ENCODE measurements at regions not wholly inside any gene's neighbourhood (a gene's known extent, or its start where the extent isn't known, plus 50 kb on each side); places are given as distances from the start of the nearest gene placed in this dataset.

DNA sequence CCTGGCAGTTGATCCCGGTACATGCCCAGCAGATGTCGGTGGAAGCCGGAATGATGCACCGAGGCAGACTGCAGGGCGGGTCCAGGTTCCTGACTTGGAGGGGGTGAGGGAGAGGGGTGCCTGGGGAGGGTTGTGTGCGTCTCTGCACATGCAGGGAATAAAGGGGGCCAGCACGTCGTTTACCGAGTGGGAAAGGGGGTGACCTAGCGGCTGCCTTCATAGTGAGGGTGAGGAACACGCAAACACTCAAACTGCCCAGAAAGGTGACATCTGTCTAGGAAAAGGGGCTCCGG lies 801.7 kb downstream of the TBC1D22A start (continued):
- TF ChIP-seq CSDC2 (CRISPR knock-in tag; IDR thresholded peaks at IDR 0.05), result no peak
- no peak for TF ChIP-seq ZFP30 (CRISPR knock-in tag; IDR thresholded peaks at IDR 0.05)

DNA sequence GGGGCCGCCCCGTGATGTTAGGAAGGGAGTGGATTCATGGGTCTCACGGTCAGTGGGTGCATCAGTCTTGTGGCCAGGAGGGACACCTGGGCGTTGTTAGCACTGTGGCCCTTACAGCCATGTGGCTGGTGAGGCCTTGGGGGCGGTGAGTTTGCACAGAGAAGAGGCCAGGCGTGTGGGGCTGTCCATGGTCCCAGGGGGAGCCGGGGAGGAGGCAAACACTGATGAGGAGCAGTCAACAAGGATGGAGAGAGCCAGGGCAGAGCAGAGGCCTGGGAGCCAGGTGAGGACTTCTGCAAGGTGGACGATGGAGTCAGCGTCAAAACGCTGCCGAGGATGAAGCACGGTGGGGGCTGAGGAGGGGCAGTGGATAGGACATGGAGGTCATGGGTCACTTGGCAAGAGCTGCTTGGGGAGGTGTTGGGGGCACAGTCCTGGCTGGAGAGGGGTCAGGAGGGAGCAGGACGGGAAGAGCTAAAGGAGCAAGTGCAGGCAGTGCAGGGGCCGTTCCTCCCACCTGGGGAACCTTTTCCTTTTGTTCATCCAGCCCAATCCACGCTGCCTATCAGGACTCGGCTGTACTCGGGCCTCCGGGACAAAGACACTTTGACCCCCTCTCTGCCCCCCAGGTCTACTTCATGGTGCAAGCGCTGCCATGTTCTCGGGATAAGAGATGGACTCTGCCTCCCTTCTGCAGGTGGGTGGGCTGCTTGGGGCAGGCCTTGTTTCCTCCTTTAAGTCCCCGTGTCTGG lies 801.1 kb downstream of the TBC1D22A start:
- TF ChIP-seq ZNF70 (CRISPR knock-in tag; IDR thresholded peaks at IDR 0.05) (no peak), RARB (CRISPR knock-in tag; IDR thresholded peaks at IDR 0.05) (no peak), ESRRG (CRISPR knock-in tag; IDR thresholded peaks at IDR 0.05) (no peak), GLIS3 (CRISPR knock-in tag; IDR thresholded peaks at IDR 0.05) (no peak), PPARA (CRISPR knock-in tag; IDR thresholded peaks at IDR 0.05; ENCODE audit: borderline replicate concordance) (no peak), ZNF565 (CRISPR knock-in tag; conservative IDR thresholded peaks at IDR 0.05; ENCODE audit: low read depth) (no peak), ISL1 (CRISPR knock-in tag; IDR thresholded peaks at IDR 0.05) (no peak), ZFP3 (CRISPR knock-in tag; IDR thresholded peaks at IDR 0.05) (no peak)
- TF ChIP-seq, protein P1, sequence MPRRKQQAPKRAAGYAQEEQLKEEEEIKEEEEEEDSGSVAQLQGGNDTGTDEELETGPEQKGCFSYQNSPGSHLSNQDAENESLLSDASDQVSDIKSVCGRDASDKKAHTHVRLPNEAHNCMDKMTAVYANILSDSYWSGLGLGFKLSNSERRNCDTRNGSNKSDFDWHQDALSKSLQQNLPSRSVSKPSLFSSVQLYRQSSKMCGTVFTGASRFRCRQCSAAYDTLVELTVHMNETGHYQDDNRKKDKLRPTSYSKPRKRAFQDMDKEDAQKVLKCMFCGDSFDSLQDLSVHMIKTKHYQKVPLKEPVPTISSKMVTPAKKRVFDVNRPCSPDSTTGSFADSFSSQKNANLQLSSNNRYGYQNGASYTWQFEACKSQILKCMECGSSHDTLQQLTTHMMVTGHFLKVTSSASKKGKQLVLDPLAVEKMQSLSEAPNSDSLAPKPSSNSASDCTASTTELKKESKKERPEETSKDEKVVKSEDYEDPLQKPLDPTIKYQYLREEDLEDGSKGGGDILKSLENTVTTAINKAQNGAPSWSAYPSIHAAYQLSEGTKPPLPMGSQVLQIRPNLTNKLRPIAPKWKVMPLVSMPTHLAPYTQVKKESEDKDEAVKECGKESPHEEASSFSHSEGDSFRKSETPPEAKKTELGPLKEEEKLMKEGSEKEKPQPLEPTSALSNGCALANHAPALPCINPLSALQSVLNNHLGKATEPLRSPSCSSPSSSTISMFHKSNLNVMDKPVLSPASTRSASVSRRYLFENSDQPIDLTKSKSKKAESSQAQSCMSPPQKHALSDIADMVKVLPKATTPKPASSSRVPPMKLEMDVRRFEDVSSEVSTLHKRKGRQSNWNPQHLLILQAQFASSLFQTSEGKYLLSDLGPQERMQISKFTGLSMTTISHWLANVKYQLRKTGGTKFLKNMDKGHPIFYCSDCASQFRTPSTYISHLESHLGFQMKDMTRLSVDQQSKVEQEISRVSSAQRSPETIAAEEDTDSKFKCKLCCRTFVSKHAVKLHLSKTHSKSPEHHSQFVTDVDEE (CRISPR knock-in tag; IDR thresholded peaks at IDR 0.05), result no peak
- TF ChIP-seq, protein P2, sequence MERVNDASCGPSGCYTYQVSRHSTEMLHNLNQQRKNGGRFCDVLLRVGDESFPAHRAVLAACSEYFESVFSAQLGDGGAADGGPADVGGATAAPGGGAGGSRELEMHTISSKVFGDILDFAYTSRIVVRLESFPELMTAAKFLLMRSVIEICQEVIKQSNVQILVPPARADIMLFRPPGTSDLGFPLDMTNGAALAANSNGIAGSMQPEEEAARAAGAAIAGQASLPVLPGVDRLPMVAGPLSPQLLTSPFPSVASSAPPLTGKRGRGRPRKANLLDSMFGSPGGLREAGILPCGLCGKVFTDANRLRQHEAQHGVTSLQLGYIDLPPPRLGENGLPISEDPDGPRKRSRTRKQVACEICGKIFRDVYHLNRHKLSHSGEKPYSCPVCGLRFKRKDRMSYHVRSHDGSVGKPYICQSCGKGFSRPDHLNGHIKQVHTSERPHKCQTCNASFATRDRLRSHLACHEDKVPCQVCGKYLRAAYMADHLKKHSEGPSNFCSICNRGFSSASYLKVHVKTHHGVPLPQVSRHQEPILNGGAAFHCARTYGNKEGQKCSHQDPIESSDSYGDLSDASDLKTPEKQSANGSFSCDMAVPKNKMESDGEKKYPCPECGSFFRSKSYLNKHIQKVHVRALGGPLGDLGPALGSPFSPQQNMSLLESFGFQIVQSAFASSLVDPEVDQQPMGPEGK (CRISPR knock-in tag; IDR thresholded peaks at IDR 0.05; ENCODE audit: borderline replicate concordance), result no peak
- ATAC-seq, result no peak

DNA sequence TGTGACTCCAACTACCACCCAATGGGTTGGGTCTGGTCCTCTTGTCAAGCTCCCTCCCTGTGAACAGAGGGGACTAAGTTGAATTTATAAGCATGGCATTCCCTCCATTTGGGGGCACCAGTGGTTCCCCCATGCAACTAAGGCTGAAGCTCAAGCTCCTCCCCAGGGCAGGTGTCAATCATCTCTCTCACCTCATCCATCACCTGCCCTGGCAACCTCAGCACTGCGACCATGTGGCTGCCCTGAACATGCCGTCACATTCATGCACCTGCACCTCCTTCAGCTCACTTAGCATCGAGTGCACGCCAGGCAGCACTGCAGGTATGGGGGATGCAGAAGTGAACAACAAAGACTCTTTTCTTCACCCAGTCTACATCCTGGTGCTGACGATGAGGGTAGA lies 799.3 kb downstream of the TBC1D22A start:
- no peak for ATAC-seq
- TF ChIP-seq ESRRG (CRISPR knock-in tag; IDR thresholded peaks at IDR 0.05) (no peak), ZNF8 (CRISPR knock-in tag; IDR thresholded peaks at IDR 0.05) (no peak)
- TF ChIP-seq, protein P3, sequence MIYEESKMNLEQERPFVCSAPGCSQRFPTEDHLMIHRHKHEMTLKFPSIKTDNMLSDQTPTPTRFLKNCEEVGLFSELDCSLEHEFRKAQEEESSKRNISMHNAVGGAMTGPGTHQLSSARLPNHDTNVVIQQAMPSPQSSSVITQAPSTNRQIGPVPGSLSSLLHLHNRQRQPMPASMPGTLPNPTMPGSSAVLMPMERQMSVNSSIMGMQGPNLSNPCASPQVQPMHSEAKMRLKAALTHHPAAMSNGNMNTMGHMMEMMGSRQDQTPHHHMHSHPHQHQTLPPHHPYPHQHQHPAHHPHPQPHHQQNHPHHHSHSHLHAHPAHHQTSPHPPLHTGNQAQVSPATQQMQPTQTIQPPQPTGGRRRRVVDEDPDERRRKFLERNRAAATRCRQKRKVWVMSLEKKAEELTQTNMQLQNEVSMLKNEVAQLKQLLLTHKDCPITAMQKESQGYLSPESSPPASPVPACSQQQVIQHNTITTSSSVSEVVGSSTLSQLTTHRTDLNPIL (CRISPR knock-in tag; IDR thresholded peaks at IDR 0.05; ENCODE audit: low read depth), result no peak

DNA sequence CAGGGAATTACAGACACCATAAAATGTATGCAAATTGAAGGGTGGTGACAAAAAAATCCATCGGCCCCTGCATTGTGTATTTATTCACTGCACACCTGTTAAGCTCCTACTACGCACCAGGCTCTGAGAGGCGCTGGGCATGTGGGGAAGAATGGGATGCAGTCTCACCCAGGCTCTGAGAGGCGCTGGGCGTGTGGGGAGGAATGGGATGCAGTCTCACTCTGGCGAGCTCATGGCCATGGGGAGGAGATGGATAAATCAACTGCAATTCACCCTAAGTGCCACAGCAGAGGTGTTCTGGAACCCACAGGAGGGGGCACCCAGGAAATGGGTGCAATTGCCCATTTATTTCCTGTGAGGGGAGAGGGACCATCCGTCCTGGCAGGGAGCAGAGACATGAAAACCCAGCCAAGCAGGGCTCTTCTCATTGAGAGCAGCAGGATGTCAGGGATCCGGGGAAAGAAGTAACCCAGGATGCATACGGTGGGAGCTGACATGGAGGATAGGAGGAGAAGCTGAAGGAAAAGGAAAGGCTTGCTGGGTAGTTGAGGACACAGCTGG lies 798.7 kb downstream of the TBC1D22A start:
- ATAC-seq, result no peak
- TF ChIP-seq ZNF565 (CRISPR knock-in tag; conservative IDR thresholded peaks at IDR 0.05; ENCODE audit: low read depth) (no peak), SNAI2 (CRISPR knock-in tag; IDR thresholded peaks at IDR 0.05) (no peak), ISL1 (CRISPR knock-in tag; IDR thresholded peaks at IDR 0.05) (no peak), TOX (CRISPR knock-in tag; IDR thresholded peaks at IDR 0.05; ENCODE audit: borderline replicate concordance) (no peak), BACH2 (CRISPR knock-in tag; IDR thresholded peaks at IDR 0.05; ENCODE audit: borderline replicate concordance) (no peak), TCF4 (CRISPR knock-in tag; IDR thresholded peaks at IDR 0.05; ENCODE audit: borderline replicate concordance) (no peak)
- TF ChIP-seq, protein P1 (CRISPR knock-in tag; IDR thresholded peaks at IDR 0.05), result no peak
- TF ChIP-seq, protein P4, sequence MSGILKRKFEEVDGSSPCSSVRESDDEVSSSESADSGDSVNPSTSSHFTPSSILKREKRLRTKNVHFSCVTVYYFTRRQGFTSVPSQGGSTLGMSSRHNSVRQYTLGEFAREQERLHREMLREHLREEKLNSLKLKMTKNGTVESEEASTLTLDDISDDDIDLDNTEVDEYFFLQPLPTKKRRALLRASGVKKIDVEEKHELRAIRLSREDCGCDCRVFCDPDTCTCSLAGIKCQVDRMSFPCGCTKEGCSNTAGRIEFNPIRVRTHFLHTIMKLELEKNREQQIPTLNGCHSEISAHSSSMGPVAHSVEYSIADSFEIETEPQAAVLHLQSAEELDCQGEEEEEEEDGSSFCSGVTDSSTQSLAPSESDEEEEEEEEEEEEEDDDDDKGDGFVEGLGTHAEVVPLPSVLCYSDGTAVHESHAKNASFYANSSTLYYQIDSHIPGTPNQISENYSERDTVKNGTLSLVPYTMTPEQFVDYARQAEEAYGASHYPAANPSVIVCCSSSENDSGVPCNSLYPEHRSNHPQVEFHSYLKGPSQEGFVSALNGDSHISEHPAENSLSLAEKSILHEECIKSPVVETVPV (CRISPR knock-in tag; IDR thresholded peaks at IDR 0.05), result no peak

Measured in SK-N-SH treated with all-trans-retinoic acid at 6 μM for 48 hours (cell line).